ENCODE measurements at regions not wholly inside any gene's neighbourhood (a gene's known extent, or its start where the extent isn't known, plus 50 kb on each side); places are given as distances from the start of the nearest gene placed in this dataset.
A peak's percentile ranks its signal among the peaks of the same experiment; 100 is the strongest.

DNA sequence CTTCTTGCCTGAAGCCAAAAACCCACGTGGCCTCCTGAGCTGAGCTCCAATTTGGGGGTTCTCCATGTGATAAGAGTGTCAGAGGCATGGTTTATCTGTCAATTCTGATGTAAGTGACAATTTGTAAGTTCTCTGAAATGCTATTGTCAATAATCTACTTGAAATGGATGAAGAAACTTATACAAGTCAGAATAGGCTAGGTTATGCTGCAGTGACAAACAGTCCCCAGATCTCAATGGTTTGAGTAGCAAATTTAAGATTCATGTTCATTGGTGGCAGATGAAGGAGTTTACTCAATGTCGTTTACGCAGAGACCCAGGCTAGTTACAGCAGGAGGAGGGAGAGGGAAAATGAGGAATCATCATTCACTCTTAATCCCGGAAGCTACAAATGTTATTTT lies 352.4 kb downstream of the KIF16B start:
- DNase-seq (no peak), ATAC-seq (no peak)
- no peaks in the 10 kb centered on the region for H3K27me3 Mint-ChIP-seq
- H3K9me3 Mint-ChIP-seq = peaks cover 12 to 21% of the 10 kb centered on the region in 2 donors
- no peaks in the 10 kb centered on the region for H3K4me1 Mint-ChIP-seq
- no peak overlapping the region for H3K4me3 Mint-ChIP-seq
- H3K27ac Mint-ChIP-seq = no peak overlapping the region

- Mint-ChIP-seq H3K4me1 (no peaks in the 10 kb centered on the region), H3K4me3 (no peak overlapping the region), H3K27ac (no peak overlapping the region), H3K9me3 (peaks cover 12 to 21% of the 10 kb centered on the region in 2 donors), H3K27me3 (no peaks in the 10 kb centered on the region)
- DNase-seq (no peak), ATAC-seq (no peak)
These were observed 354.1 kb downstream of the KIF16B start for GRCh38 chr20:16219182-16219581.

GRCh38 chr20:16216914-16217230 lies 356.4 kb downstream of the KIF16B start:
- Mint-ChIP-seq H3K4me1 (no peaks in the 10 kb centered on the region), H3K9me3 (peaks cover 12 to 21% of the 10 kb centered on the region in 2 donors), H3K4me3 (no peak overlapping the region), H3K27ac (no peak overlapping the region), H3K27me3 (no peaks in the 10 kb centered on the region)
- no peak for DNase-seq
- no peak for ATAC-seq

GRCh38 chr20:16216227-16216913 lies 356.9 kb downstream of the KIF16B start:
- no peak for DNase-seq
- no peaks in the 10 kb centered on the region for H3K27me3 Mint-ChIP-seq

GRCh38 chr20:16215041-16215440 lies 358.2 kb downstream of the KIF16B start:
- Mint-ChIP-seq H3K4me3 (no peak overlapping the region), H3K9me3 (peaks cover 5 to 16% of the 10 kb centered on the region in 2 donors), H3K27me3 (no peaks in the 10 kb centered on the region), H3K4me1 (no peaks in the 10 kb centered on the region), H3K27ac (no peak overlapping the region)
- DNase-seq = no peak
- ATAC-seq = no peak

More at GRCh38 chr20:16216227-16216913, 356.9 kb downstream of the KIF16B start:
- no peaks in the 10 kb centered on the region for H3K4me1 Mint-ChIP-seq
- H3K27ac Mint-ChIP-seq = no peak overlapping the region
- peaks cover 12 to 21% of the 10 kb centered on the region in 2 donors for H3K9me3 Mint-ChIP-seq
- no peak for ATAC-seq
- H3K4me3 Mint-ChIP-seq = no peak overlapping the region

DNA sequence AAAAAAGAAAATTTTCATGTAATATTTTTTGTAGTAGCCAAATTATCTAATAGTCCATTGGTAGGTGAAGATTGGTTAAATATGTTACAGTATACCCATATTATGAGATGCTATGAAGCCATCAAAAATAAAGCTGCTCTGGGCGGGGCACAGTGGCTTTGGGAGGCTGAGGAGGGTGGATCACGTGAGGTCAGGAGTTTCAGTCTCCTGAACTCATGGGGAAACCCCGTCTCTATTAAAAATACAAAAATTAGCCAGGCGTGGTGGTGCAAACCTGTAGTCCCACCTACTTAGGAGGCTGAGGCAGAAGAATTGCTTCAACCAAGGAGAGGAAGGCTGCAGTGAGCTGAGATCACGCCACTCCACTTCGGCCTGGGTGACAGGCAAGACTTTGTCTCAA lies 360.5 kb downstream of the KIF16B start:
- no peak for DNase-seq
- no peaks in the 10 kb centered on the region for H3K9me3 Mint-ChIP-seq
- H3K27ac Mint-ChIP-seq = no peak overlapping the region
- ATAC-seq = no peak
- H3K27me3 Mint-ChIP-seq = no peaks in the 10 kb centered on the region
- no peak overlapping the region for H3K4me3 Mint-ChIP-seq
- H3K4me1 Mint-ChIP-seq = no peaks in the 10 kb centered on the region

- Mint-ChIP-seq H3K27ac (no peak overlapping the region), H3K4me3 (no peak overlapping the region), H3K4me1 (no peaks in the 10 kb centered on the region), H3K27me3 (no peaks in the 10 kb centered on the region), H3K9me3 (no peaks in the 10 kb centered on the region)
- no peak for DNase-seq
- no peak for ATAC-seq
These were observed 363.3 kb downstream of the KIF16B start for GRCh38 chr20:16209951-16210361.

DNA sequence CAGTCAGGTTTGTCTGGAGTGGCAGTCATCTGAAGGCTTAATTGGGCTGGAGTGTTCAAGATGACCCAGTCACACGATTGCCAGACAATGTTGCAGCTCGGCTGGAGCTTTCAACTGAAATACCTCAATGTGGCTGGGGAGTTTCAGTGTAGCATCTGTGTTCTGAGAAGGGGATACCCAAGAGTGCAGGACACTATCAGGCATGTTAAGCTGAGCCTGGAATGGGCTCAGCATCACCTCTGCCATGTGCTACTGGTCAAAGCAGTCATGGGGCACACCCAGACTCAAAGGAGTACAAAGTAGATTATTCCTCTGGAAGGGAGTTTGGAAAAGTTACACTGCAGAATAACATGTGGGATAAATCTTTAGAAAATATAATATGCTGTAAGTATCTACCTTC lies 363.9 kb downstream of the KIF16B start:
- H3K27me3 Mint-ChIP-seq = no peaks in the 10 kb centered on the region
- H3K27ac Mint-ChIP-seq = no peak overlapping the region
- DNase-seq (no peak), ATAC-seq (no peak)
- no peak overlapping the region for H3K4me3 Mint-ChIP-seq
- H3K4me1 Mint-ChIP-seq = no peaks in the 10 kb centered on the region
- H3K9me3 Mint-ChIP-seq = peaks cover 0 to 2% of the 10 kb centered on the region in 2 donors

- ATAC-seq (no peak), DNase-seq (no peak)
- H3K27me3 Mint-ChIP-seq = no peaks in the 10 kb centered on the region
- H3K9me3 Mint-ChIP-seq = peaks cover 0 to 8% of the 10 kb centered on the region in 2 donors
- H3K27ac Mint-ChIP-seq = no peak overlapping the region
- H3K4me1 Mint-ChIP-seq = no peaks in the 10 kb centered on the region
- H3K4me3 Mint-ChIP-seq = no peak overlapping the region
These were observed 364.8 kb downstream of the KIF16B start for GRCh38 chr20:16208443-16208842.

GRCh38 chr20:16206817-16207216 lies 366.4 kb downstream of the KIF16B start:
- Mint-ChIP-seq H3K9me3 (peaks cover 0 to 8% of the 10 kb centered on the region in 2 donors), H3K4me1 (no peaks in the 10 kb centered on the region), H3K27ac (no peak overlapping the region), H3K27me3 (no peaks in the 10 kb centered on the region), H3K4me3 (no peak overlapping the region)
- DNase-seq = no peak
- no peak for ATAC-seq

DNA sequence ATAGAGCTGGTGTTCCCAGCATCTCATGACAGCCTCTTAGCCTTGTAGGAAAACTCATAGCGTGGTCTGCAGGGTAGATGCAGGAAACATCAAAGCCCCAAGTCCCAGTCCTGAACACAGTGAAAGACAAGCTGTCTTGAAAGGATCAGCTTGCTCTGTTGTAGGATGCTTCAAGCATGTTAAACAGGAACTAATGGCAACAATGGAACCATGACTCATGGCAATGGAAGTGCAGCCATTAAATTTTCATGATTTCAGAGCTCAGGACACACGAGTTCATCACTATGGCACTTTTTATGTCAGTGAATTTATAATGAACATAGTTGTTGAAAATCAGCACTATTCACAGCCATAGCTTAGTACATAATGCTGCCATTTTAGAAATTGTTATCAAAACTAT lies 367.7 kb downstream of the KIF16B start:
- Mint-ChIP-seq H3K27me3 (no peaks in the 10 kb centered on the region), H3K27ac (no peak overlapping the region), H3K9me3 (peaks cover 4 to 16% of the 10 kb centered on the region in 2 donors), H3K4me1 (no peaks in the 10 kb centered on the region), H3K4me3 (no peak overlapping the region)
- ATAC-seq (no peak), DNase-seq (no peak)

- Mint-ChIP-seq H3K9me3 (peaks cover 4 to 26% of the 10 kb centered on the region in 2 donors), H3K4me1 (no peaks in the 10 kb centered on the region), H3K4me3 (no peak overlapping the region), H3K27me3 (no peaks in the 10 kb centered on the region), H3K27ac (no peak overlapping the region)
- ATAC-seq = no peak
- DNase-seq = no peak
These were observed 370.2 kb downstream of the KIF16B start for GRCh38 chr20:16203096-16203495.

DNA sequence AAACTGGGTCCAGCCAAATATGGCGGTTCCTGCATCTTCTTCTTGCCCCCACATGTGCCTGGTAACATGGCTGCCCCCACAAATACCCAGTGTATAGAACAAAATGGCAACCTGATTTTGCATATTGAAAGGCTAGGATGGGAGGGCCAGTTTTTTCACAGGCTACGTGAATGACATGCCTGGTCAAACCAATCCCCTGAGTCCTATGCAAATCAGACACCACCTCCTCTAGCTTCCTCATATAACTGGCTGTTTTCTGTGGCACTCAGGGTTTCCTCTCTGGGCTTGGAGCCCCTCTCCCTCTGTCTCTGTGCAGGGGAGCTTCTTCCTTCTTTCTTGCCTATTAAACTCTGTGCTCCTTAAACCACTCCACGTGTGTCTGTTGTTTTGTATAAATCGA lies 372.1 kb downstream of the KIF16B start:
- Mint-ChIP-seq H3K27ac (peak overlapping the region in 1 of 2 donors; percentile 6), H3K4me3 (no peak overlapping the region), H3K27me3 (no peaks in the 10 kb centered on the region), H3K9me3 (peaks cover 4 to 26% of the 10 kb centered on the region in 2 donors), H3K4me1 (no peaks in the 10 kb centered on the region)
- ATAC-seq (no peak), DNase-seq (no peak)

DNA sequence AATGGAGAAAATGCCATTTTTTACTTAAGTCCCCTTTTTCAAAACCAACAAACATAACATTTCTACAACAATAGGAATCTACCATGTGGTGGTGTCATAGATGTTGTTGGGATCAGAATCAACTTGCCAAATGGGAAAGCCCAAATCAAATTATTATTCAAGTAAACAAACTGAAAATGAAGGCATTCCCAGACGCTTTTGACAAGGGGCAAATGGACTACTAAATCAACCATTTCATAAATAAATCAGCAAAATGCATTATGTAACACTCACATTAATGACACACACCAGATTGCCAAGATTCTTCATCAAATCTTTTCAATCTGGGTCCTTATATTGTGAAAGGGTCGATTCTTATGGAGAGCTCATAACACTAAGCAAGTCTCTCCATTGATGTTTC lies 375.6 kb downstream of the KIF16B start:
- no peaks in the 10 kb centered on the region for H3K4me1 Mint-ChIP-seq
- DNase-seq = no peak
- no peaks in the 10 kb centered on the region for H3K27me3 Mint-ChIP-seq
- H3K9me3 Mint-ChIP-seq = peaks cover 4 to 17% of the 10 kb centered on the region in 2 donors
- H3K27ac Mint-ChIP-seq = no peak overlapping the region
- ATAC-seq = no peak
- H3K4me3 Mint-ChIP-seq = no peak overlapping the region

DNA sequence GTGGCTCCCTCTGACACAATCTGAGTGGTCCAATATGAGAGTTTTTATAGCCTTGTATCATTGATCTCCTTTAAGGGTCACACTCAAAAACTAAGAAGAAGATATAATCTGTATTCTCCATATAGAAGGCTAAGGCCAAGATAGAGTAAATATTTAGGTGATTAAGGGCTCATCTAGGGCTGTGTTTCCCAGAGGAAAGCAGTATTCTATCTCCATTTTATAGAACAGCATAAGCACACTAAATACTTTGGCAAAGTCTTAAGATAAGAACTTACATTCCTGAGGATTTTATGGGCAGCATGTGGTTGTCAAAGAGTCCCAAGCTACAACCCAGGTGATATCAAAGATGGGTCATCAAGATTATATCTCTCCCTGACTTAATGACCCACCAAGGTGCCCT lies 377.6 kb downstream of the KIF16B start:
- H3K4me1 Mint-ChIP-seq = no peaks in the 10 kb centered on the region
- peaks cover 0 to 10% of the 10 kb centered on the region in 2 donors for H3K9me3 Mint-ChIP-seq
- no peak for DNase-seq
- H3K27ac Mint-ChIP-seq = no peak overlapping the region
- no peak for ATAC-seq
- no peak overlapping the region for H3K4me3 Mint-ChIP-seq
- no peaks in the 10 kb centered on the region for H3K27me3 Mint-ChIP-seq

- Mint-ChIP-seq H3K27me3 (no peaks in the 10 kb centered on the region), H3K4me1 (no peaks in the 10 kb centered on the region), H3K9me3 (peaks cover 0 to 6% of the 10 kb centered on the region in 2 donors), H3K4me3 (no peak overlapping the region), H3K27ac (no peak overlapping the region)
- DNase-seq (no peak), ATAC-seq (no peak)
These were observed 378.5 kb downstream of the KIF16B start for GRCh38 chr20:16194617-16195360.
